ENCODE measurements at regions not wholly inside any gene's neighbourhood (a gene's known extent, or its start where the extent isn't known, plus 50 kb on each side); places are given as distances from the start of the nearest gene placed in this dataset.
"Not testable (repeated sequence)": the region's sequence is repeated elsewhere in the genome, so short reads cannot be mapped to it uniquely, and the experiment has no call there.

DNA sequence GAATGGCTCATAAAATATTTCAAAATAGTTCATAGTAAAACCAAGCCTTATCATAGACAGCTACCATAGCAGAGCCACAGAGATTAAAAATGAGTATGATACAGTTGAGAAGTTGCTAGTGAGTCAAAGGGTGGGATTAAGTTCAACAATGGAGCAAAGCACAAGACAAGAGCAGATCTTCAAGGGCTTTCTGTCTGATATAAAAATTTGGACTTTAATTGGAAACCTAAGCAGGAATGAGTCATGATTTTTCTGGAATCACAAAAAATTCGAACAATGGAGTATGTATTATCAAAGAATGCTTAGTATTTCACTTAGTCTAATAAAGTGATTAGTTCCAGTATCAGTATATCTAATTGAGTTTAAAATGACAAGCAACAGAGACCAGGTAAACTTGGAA, 487.3 kb upstream of the NETO1 start:
- no peak for DNase-seq (ENCODE audit: extremely low read depth in 1 of 2, low read depth in 1 of 2)

DNA sequence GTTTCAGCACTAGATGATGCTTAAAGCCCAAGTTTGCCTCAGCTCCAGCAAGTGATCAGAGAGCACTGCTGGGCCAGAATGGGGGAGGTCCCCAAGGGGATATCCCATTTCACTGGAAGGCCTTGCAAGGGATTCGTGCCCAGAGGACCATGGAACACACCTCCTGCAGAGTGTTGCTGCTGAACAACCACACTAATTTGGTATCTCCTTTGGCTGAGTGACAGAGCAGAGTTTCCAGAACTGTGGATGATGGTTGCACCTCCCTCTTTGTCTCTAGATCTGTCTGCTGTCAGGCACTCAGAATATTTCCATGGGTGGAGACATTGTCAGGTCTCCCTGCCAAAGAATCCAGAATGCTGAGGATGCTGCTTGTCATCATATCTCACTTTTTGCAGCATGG, 484.8 kb upstream of the NETO1 start:
- no peak for DNase-seq (ENCODE audit: extremely low read depth in 1 of 2, low read depth in 1 of 2)

DNA sequence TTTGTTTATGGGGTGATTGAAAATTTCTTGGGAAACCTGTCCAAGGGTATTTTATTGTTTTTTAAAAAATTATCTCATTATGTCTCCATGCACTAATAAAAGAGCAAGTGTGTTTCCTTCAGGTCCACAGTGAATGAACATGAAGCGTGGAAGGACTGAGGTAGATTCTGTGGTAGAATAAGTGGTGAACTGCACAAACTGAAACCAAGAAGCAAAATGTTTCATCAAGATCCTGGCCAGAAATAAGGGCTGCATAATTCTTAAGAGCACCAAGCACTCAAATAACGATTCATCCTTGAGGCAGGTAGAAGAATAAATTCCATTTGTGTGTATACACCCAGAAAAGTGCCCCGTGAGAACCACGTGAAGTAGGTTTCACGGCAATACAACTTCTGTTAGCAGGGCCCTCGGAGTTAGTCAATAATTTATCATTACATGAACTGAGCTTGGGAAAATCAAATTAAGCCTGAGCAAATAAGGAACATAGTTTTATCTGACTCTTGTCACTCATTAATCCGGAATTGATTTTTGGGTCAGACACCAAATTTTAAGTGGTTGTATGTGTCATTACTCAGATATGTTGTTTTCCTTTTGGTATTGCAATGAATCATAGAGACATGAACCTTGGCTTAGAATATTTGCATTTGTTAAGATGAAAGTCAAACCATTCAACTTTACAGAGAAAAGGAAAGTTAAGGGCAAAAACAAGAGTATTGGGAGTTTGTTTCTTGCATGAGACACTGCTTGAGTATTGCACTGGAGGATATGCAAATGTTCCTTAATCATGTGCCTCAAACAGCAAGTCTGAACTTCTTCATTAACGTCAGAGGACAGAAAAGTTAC, 472.6 kb upstream of the NETO1 start:
- no peak for DNase-seq (ENCODE audit: extremely low read depth in 1 of 2, low read depth in 1 of 2)

DNA sequence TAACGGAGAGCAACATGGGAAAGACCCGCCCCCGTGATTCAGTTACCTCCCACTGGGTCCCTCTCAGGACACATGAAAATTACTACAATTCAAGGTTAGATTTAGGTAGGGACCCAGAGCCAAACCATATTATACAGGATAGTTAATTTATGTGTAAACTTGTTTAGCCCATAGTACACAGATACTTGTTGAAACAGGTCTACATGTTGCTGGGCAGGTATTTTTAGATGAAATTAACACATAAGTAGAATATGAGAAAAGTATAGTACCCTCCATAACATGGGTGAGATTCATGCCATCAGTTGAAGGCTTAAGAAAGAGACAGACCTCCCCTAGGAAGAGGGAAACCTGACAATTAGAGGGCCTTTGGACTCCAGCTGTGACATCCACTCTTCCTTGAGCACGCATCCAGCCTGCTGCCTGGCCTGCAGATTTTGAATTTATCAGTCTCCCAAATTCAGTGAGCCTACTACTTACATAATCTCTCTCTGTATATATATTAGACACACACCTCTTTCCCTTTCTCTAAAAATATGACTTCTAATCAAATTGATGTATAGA, 463.5 kb upstream of the NETO1 start:
- no peak for DNase-seq (ENCODE audit: extremely low read depth in 1 of 2, low read depth in 1 of 2)

DNA sequence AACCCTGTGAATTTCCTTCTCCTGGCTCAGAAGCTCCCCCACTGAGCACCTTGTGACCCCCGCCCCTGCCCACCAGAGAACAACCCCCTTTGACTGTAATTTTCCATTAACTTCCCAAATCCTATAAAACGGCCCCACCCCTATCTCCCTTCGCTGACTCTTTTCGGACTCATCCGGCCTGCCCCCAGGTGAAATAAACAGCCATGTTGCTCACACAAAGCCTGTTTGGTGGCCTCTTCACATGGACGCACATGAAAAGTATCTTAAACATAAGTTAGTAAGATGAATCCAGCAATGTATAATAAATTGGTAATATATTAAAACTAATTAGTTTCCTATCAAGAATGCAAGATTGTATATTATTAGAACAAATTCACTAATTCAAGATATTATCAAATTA, 462.3 kb upstream of the NETO1 start:
- DNase-seq (ENCODE audit: extremely low read depth in 1 of 2, low read depth in 1 of 2), result not testable (repeated sequence)

DNA sequence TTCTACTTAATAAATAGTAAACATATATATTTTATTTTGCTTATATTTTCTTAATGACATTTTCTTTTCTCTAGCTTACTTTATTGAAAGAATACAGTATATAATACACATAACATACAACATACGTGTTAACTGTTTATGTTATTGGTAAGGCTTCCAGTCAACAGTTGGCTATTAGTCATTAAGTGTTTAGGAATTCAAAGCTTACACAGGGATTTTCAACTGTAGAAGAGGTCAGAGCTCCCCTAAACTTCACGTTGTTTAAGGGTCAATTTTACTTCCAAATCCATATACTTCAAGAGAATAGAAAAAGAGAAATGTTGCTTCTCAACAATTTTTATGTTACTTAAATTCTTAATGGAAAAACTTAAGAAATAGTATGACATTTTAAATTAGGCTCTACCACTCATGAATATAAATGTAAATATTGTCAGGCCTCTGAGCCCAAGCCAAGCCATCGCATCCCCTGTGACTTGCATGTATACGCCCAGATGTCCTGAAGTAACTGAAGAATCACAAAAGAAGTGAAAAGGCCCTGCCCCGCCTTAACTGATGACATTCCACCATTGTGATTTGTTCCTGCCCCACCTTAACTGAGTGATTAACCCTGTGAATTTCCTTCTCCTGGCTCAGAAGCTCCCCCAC, 456.5 kb upstream of the NETO1 start:
- not testable (repeated sequence) for DNase-seq (ENCODE audit: extremely low read depth in 1 of 2, low read depth in 1 of 2)

DNA sequence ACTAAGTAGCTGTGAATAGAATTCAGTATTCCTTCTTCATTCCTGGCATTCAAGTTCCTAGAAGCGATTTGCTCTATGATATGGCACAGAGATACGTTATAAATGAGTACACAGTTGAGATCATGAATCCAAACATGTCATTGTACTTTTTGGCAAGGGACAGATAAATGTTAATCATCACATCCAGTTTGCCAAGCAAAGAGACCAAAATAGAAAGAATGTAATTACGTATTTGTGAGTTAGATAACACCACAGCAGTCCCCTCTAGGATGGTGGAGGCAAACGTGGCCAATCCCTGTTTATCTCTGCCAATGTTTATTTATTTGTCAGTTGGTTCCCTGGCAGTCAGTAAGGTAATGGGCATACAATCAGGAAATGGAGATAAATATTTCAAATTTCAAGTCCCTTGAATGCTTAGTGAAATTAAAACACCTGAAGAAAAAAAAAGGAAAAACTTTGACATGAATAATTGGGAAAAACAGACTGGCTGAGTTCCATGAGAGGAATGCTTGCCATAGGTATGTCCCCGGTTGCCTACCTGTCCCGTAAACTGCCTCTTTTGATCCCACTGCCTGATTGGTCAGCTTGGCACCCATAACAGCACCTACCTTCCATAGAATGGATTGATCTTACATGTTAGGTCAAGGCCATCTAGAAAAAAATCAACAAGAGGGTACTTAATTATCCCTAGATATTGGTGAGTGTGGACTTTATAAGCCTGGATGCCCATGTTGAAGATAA, 451.1 kb upstream of the NETO1 start:
- DNase-seq (ENCODE audit: extremely low read depth in 1 of 2, low read depth in 1 of 2), result no peak

DNA sequence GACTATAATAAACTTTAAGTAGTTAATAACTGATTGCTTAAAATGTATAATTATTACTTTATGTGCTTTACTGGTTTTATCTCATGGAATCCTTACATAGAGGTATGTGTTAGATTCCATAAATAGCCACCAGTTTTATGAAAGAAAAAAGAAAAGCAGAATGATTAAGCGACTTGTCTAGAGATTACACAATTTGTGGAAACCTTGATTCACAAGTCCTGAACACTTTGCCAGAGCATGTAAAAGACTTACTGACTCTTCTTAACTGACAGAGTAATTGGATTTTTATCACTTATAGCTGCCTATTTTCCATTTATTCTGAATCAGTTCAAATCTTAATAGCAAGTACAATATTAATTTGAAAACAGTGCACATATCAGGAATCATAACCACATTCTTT, 448.7 kb upstream of the NETO1 start:
- no peak for DNase-seq (ENCODE audit: extremely low read depth in 1 of 2, low read depth in 1 of 2)

DNA sequence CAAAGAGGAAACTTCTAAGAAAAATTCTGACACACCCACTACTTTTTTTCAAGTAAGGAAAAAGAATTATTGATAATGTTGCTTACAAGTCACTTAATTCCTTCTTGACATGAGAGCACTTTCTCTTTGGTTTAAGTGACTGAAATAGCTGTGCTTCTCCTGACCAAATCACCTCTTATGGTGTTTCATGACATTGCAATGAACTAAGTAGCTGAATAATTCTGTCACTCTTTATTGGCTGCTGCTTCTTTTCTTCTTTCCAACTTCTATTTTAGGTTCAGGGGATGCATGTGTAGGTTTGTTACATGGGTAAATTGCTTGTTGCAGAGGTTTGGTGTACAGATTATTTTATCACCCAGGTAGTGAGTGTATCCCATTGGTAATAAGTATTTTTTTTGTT, 447.6 kb upstream of the NETO1 start:
- no peak for DNase-seq (ENCODE audit: extremely low read depth in 1 of 2, low read depth in 1 of 2)

DNA sequence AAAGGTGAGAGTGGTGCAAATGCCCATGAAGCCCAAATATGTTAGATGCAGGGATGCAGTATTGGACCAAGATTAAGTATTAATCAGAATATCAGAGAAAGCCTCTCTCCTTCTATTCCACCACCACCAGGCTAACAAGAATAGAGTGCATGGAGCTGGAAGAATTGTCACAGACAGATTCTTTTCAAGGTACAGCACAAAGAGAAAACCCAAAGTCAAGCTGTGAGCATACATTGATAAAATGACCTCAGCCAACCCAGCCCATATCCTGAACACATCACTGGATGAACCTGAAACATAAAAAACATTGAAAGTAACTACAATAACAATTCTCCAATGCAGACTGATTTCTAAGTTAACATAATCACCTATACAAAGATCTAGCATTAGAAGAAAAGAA, 445.7 kb upstream of the NETO1 start:
- no peak for DNase-seq (ENCODE audit: extremely low read depth in 1 of 2, low read depth in 1 of 2)

DNA sequence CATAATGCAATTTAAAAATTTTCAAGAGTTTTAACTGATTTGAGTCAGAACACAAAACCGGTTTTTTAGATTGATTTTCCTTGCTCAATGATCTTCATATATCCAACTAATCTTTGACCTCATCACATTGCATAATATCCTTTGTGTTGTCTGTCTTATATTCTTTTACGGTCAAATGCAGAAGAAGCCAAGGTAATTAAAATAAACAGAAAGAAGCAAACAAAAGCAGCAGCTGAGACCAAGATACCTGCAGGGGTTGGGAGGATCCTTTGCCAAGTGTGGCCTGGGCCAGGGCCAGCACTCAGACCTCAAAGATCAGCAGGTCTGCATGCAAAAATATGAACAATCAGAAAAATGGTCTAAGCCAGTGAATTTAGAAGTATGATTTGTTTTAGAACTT, 428.9 kb upstream of the NETO1 start:
- DNase-seq (ENCODE audit: extremely low read depth in 1 of 2, low read depth in 1 of 2), result no peak

DNA sequence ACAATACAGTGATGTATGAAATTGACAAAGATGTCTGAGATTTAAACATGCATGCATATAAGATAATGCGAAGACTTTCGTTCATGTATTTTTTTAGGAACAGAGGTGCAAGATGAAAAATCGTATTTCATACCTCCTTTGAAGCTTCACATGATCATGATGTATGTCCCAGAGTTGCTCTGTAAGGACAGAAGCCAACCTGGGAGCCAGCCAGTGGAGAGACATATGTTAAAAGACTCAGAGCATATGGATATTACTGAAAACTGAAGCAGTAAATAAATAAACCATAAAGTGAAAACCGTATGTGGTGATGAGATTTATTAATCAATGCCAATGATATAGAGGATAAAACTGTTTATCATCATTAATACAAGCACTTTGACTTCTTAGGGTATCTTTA, 424.4 kb upstream of the NETO1 start:
- DNase-seq (ENCODE audit: extremely low read depth in 1 of 2, low read depth in 1 of 2), result no peak

DNA sequence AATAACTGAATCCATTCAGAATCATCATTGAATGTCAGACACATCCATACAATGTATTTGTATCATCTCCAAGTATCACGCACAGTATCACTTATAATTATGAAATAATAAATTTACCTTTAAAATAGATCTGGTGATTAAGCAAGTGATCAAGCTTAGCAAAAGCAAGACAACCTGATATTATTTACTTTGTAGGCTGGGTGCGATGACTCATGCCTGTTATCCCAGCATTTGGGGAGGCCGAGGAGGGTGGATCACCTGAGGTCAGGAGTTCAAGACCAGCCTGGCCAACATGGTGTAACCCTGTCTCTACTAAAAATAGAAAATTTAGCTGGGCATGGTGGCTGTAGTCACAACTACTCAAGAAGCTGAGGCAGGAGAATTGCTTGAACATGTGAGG, 421.0 kb upstream of the NETO1 start:
- DNase-seq (ENCODE audit: extremely low read depth in 1 of 2, low read depth in 1 of 2), result no peak

DNA sequence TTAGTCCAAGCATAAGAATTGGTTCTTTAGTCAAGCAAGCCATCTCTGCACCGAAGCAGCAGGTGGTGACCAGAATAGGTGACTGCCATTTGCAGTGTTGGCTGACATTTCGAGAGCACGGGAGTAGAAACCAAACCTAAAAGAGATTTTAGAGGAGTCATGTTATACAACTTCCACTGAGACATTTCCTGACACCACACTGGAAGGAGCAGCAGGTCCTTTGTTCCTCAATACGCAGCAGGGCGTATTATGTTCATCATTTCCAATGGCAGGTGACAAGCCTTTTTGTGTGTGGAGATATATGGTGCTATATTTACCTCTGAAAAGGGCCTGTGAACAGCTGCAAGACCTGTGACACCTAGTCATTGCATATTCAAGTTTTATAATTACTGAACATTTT, 418.8 kb upstream of the NETO1 start:
- DNase-seq (ENCODE audit: extremely low read depth in 1 of 2, low read depth in 1 of 2), result no peak

DNA sequence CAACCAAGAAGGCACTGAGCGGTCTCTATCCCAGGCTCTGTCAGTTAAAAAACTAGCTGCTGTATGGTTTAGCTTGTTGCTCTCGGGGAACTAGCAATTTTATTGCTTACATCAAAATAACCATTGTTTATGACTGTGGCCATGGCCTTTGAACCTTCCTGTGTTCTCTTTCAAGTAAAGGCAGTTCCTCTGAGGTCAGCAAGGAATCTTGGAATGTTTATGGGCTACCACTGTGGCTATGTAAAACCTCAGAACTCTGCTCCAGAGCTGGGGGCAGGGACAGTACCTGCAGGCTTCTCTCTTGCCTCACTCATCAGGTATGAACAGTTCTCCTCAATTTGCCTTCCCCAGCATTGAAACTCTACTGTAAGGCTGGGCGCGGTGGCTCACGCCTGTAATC, 416.0 kb upstream of the NETO1 start:
- DNase-seq (ENCODE audit: extremely low read depth in 1 of 2, low read depth in 1 of 2), result no peak

DNA sequence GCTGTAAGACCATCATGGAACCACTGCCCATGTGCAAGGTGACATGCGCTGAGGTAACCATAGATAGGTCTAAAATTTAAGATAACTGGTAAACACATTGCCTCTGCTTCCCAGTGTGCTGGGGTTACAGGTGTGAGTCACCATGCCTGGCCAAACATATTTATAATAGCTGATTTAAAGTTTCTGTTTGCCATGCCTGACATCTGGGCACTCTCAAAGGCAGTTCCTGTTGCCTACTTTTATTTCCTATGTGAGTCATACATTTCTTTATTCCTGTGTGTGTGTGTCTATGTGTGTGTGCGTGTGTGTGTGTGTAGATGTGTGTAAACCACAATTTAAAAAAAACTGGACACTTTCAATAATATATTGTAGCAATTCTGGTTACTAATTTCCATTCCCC, 415.2 kb upstream of the NETO1 start:
- DNase-seq (ENCODE audit: extremely low read depth in 1 of 2, low read depth in 1 of 2), result no peak

DNA sequence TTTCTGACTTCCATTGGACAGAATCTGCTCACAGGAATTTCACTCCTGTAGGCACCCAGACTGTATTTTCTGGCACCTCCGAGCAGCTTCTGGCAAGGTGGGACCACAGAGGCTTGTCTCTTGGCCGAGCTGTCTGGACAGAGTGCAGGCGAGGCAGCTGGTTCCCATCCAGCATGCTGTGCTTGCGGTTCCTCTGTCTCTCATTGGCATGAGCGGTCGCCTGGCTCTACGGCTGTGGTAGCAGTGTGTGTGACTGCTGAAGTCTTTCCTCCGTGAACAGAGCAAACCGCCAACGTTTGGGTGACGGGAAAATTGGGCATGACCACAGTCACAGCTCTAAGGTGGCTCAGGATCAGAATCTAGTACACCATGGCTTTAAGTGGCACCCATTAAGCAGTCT, 411.7 kb upstream of the NETO1 start:
- DNase-seq (ENCODE audit: extremely low read depth in 1 of 2, low read depth in 1 of 2), result no peak

DNA sequence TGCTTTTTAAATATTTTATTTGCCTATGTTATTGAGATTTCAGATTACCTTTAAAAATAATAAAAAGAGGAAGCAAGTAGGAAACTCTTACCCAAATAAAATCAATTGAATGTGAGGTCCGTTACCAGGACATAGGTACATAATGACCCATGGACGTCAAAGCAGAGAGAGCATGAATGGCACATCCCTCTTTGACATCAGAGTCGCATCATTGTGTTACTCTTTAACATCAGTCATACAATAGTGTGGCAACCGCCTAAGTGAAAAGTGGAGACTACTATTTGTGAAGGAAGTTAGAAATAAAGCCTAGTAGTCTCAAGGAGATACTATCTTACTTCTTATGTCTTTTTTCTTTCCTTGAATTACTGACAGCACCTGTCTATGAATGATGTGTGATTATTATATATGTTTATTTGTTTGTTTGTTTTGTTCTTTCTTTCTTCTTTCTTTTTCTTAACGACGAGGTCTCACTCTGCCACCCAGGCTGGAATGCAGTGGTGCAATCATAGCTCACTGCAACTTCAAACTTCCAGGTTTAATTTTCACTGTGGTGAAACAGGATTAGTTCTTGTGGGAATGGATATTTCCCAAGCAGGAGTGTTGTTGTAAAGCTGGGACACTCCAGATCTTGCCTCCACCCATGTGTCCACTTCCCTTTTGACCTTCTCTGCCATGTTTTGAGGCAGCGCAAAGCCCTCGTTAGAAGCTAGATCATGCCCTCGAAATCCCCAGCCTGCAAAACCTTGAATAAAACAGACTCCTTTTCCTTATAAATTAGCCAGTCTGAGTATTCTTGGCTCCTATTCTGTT, 407.2 kb upstream of the NETO1 start:
- no peak for DNase-seq (ENCODE audit: extremely low read depth in 1 of 2, low read depth in 1 of 2)

DNA sequence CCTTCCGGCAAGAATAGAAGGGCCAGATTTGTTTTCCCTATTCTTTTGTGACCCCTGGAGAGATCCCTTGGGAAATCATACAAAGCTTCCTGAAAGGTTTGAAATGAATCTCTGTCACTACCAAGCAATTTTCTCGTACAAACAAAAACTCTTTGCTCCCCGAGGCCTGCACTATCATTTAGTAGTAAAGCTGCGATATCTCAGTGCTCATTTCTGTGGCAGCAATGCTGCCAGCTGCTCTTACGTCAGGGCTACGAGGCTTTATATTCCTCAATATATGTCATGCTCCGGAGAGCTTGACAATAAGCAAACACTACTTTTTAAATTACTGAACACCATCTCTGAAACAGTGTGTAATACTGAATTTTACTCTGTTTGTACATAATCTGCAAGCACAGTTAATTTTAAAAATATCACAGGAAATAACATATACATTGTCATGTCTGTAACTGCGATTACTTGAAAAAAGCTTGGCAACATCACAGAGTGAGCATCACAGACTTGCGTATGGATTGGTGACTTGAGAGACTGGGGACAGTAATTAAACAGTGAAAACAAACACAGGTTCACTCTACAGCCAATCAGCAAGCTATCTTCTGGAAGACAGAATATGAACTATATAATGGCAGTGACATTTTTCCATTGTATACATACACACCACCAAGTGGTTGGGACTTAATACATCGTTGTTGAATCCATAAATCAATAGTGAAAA, 403.3 kb upstream of the NETO1 start:
- no peak for DNase-seq (ENCODE audit: extremely low read depth in 1 of 2, low read depth in 1 of 2)

DNA sequence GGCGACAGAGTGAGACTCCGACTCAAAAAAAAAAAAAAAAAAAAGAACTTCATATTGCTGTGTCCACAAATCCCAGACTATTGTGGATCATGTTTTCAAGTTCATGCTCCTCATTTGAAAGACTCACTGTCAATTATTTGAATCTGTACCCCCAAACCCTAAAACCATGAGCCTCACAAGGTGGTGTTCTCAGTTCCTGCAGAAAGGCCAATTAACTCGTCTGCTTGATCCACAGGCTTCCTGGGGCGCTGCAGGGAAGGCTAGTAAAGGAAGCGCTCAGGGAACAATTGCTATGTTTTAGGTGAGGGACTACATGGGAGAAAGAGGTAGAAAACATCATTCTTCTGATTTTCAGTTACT, 396.8 kb upstream of the NETO1 start:
- no peak for DNase-seq (ENCODE audit: extremely low read depth in 1 of 2, low read depth in 1 of 2)

All from stimulated activated CD8-positive, alpha-beta memory T cell treated with anti-CD3 and anti-CD28 coated beads, Interleukin-7, amount 100 ng/mL, for 48 hours (primary cell).